OCI-LY3 (cell line): ENCODE measurements at regions not wholly inside any gene's neighbourhood (a gene's known extent, or its start where the extent isn't known, plus 50 kb on each side); places are given as distances from the start of the nearest gene placed in this dataset.

Source experiments
- EZH2phosphoT487 ChIP-seq: fragments of 200-600 bp; shearing (Covaris generic); IDR thresholded peaks from 2 replicates; pipeline ENCODE4 v1.6.1; 2018; ENCODE audit warnings: antibody characterized with exemption, mixed run types, low read depth
- TF ChIP-seq, protein P1 (sequence below): fragments of 200-600, 300-600 bp; sonication (generic); IDR thresholded peaks from 2 replicates; pipeline ENCODE4 v1.5.1; 2014; ENCODE audit warnings: antibody characterized with exemption, low read length, low read depth

DNA sequence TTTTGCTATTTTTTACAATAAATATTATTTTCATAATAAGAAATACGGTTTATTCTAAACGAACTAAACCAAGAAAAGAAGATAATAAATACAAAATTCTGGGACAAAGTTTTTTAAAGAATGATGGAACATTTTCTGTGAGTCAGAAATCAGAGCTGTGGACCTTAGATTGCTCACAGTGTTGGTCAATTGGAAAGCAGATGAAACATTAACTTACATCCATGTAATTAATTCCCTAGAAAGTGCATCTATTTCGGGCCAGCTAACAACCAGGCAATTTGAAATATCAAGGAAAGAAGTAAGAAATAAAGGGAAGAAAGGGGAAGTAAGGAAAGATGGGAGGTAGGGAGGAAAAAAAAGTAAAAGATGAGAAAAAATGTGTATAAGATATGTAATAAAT lies 1569.8 kb upstream of the TENM4 start:
- TF ChIP-seq, protein P1, sequence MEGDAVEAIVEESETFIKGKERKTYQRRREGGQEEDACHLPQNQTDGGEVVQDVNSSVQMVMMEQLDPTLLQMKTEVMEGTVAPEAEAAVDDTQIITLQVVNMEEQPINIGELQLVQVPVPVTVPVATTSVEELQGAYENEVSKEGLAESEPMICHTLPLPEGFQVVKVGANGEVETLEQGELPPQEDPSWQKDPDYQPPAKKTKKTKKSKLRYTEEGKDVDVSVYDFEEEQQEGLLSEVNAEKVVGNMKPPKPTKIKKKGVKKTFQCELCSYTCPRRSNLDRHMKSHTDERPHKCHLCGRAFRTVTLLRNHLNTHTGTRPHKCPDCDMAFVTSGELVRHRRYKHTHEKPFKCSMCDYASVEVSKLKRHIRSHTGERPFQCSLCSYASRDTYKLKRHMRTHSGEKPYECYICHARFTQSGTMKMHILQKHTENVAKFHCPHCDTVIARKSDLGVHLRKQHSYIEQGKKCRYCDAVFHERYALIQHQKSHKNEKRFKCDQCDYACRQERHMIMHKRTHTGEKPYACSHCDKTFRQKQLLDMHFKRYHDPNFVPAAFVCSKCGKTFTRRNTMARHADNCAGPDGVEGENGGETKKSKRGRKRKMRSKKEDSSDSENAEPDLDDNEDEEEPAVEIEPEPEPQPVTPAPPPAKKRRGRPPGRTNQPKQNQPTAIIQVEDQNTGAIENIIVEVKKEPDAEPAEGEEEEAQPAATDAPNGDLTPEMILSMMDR = no peak
- no peak for TF ChIP-seq EZH2phosphoT487
